Osteoblast (primary cell): ENCODE measurements at regions not wholly inside any gene's neighbourhood (a gene's known extent, or its start where the extent isn't known, plus 50 kb on each side); places are given as distances from the start of the nearest gene placed in this dataset.

Experiments
- DNase-seq: peaks from one replicate; pipeline ENCODE4 v3.0.0; 2011; ENCODE audit warnings: low spot score, mixed read lengths; ENCODE audit not compliant: insufficient read length; ENCODE audit errors: missing footprints
- H2AFZ ChIP-seq: 2 replicates; pipeline ENCODE4 v1.6.0; 2011; ENCODE audit warnings: mild to moderate bottlenecking, low read length
- H3K27ac ChIP-seq: 2 replicates; pipeline ENCODE4 v1.5.1; 2011; ENCODE audit warnings: mild to moderate bottlenecking, low read depth, low read length, moderate library complexity
- H3K27me3 ChIP-seq: 2 replicates; pipeline ENCODE4 v1.6.0; 2012; ENCODE audit warnings: mild to moderate bottlenecking, control low read depth, inconsistent platforms, low read length, moderate library complexity; ENCODE audit not compliant: insufficient read depth
- H3K36me3 ChIP-seq: 2 replicates; pipeline ENCODE4 v1.5.1; 2011; ENCODE audit warnings: mild to moderate bottlenecking, low read length, control low read depth, moderate library complexity; ENCODE audit not compliant: insufficient read depth
- H3K4me1 ChIP-seq: 2 replicates; pipeline ENCODE4 v1.5.1; 2011; ENCODE audit warnings: mild to moderate bottlenecking, low read length, control low read depth, moderate library complexity; ENCODE audit not compliant: insufficient read depth
- H3K4me2 ChIP-seq: 2 replicates; pipeline ENCODE4 v1.6.0; 2011; ENCODE audit warnings: mild to moderate bottlenecking, low read length; ENCODE audit not compliant: insufficient read depth
- H3K4me3 ChIP-seq: fragments of 200-600 bp; sonication (generic); 3 replicates; pipeline ENCODE4 v1.5.1; 2012; ENCODE audit warnings: mild to moderate bottlenecking, low read length, inconsistent platforms; ENCODE audit not compliant: insufficient read depth
- H3K79me2 ChIP-seq: 2 replicates; pipeline ENCODE4 v1.6.0; 2012; ENCODE audit warnings: mild to moderate bottlenecking, low read length, control low read depth, inconsistent platforms; ENCODE audit not compliant: insufficient read depth
- H3K9me3 ChIP-seq: 2 replicates; pipeline ENCODE4 v1.5.1; 2011; ENCODE audit warnings: low read depth, low read length, control low read depth
- H4K20me1 ChIP-seq: 2 replicates; pipeline ENCODE4 v1.6.0; 2012; ENCODE audit warnings: mild to moderate bottlenecking, low read length, control low read depth; ENCODE audit not compliant: insufficient read depth
- TF ChIP-seq, protein P1 (sequence below): IDR thresholded peaks from 2 replicates; pipeline ENCODE4 v1.5.1; 2011; ENCODE audit warnings: mild to moderate bottlenecking, low read depth, low read length, moderate library complexity; ENCODE audit errors: extremely low read depth

DNA sequence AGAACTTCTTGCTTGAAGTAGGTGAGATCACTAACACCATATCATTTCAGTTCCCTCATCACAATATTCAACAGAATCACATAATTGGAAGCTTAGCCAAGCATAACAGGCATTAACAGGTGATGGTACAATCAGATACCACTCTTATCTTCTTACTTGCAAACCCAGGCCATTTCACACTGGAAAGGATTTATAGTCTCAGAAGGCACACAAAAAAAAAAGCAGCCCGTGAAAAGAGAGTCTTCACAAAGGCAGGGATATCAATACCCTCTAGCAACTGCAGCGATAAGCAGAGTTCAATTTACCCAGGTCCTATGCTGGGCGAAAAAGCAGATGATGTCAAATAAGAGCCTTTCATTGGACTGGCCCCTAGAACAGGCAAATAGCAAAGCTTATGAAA, 1082.4 kb downstream of the XPNPEP1 start:
- Histone ChIP-seq H4K20me1 (no peaks in the 10 kb centered on the region), H3K36me3 (no peaks in the 10 kb centered on the region), H3K4me3 (no peak overlapping the region), H3K79me2 (no peaks in the 10 kb centered on the region), H3K27me3 (no peaks in the 10 kb centered on the region), H3K4me2 (no peak overlapping the region), H3K9me3 (no peaks in the 10 kb centered on the region), H3K4me1 (no peaks in the 10 kb centered on the region), H2AFZ (no peak overlapping the region), H3K27ac (no peak overlapping the region)
- no peak for DNase-seq
- TF ChIP-seq, protein P1, sequence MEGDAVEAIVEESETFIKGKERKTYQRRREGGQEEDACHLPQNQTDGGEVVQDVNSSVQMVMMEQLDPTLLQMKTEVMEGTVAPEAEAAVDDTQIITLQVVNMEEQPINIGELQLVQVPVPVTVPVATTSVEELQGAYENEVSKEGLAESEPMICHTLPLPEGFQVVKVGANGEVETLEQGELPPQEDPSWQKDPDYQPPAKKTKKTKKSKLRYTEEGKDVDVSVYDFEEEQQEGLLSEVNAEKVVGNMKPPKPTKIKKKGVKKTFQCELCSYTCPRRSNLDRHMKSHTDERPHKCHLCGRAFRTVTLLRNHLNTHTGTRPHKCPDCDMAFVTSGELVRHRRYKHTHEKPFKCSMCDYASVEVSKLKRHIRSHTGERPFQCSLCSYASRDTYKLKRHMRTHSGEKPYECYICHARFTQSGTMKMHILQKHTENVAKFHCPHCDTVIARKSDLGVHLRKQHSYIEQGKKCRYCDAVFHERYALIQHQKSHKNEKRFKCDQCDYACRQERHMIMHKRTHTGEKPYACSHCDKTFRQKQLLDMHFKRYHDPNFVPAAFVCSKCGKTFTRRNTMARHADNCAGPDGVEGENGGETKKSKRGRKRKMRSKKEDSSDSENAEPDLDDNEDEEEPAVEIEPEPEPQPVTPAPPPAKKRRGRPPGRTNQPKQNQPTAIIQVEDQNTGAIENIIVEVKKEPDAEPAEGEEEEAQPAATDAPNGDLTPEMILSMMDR, result no peak

GRCh38 chr10:108836362-108836761, 1086.9 kb downstream of the XPNPEP1 start:
- no peak overlapping the region for H3K4me2 ChIP-seq
- H3K27ac ChIP-seq, result no peak overlapping the region
- no peak for DNase-seq
- H4K20me1 ChIP-seq, result no peaks in the 10 kb centered on the region
- H3K4me3 ChIP-seq, result no peak overlapping the region
- H2AFZ ChIP-seq, result no peak overlapping the region
- H3K4me1 ChIP-seq, result no peaks in the 10 kb centered on the region
- no peaks in the 10 kb centered on the region for H3K9me3 ChIP-seq
- TF ChIP-seq, protein P1, result no peak
- H3K79me2 ChIP-seq, result no peaks in the 10 kb centered on the region
- no peaks in the 10 kb centered on the region for H3K36me3 ChIP-seq
- no peaks in the 10 kb centered on the region for H3K27me3 ChIP-seq

GRCh38 chr10:108822026-108822425, 1101.3 kb downstream of the XPNPEP1 start:
- TF ChIP-seq, protein P1, result no peak
- no peaks in the 10 kb centered on the region for H3K9me3 ChIP-seq
- no peaks in the 10 kb centered on the region for H3K36me3 ChIP-seq

DNA sequence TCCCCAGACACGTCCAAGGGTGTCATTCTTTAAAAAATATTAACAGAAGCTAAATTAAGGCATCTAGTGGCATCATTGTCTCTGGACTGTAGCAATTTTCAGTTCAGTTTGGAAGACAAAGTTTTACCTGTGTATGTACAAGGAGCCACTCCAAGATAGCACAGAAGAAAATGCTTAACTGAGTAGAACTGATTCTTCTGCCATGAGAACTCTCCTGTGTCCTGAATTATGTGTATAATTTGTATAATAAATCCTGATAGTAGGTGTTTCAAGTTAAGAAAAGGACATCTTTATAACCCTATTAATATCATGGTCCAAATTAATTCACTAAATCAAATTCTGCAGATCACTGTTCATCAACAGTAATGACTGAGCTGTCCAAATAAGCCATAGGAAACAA, 1104.0 kb downstream of the XPNPEP1 start:
- H3K79me2 ChIP-seq, result no peaks in the 10 kb centered on the region
- H3K36me3 ChIP-seq, result no peaks in the 10 kb centered on the region
- H3K4me3 ChIP-seq, result no peak overlapping the region
- no peak overlapping the region for H3K4me2 ChIP-seq
- no peak overlapping the region for H3K27ac ChIP-seq
- no peaks in the 10 kb centered on the region for H3K4me1 ChIP-seq
- H2AFZ ChIP-seq, result no peak overlapping the region
- TF ChIP-seq, protein P1, result no peak
- no peak for DNase-seq
- no peaks in the 10 kb centered on the region for H3K9me3 ChIP-seq
- no peaks in the 10 kb centered on the region for H3K27me3 ChIP-seq
- no peaks in the 10 kb centered on the region for H4K20me1 ChIP-seq

More at GRCh38 chr10:108822026-108822425, 1101.3 kb downstream of the XPNPEP1 start:
- no peak overlapping the region for H3K4me2 ChIP-seq
- no peaks in the 10 kb centered on the region for H4K20me1 ChIP-seq
- no peak overlapping the region for H2AFZ ChIP-seq
- H3K27ac ChIP-seq, result no peak overlapping the region
- no peaks in the 10 kb centered on the region for H3K79me2 ChIP-seq
- no peak for DNase-seq
- no peak overlapping the region for H3K4me3 ChIP-seq
- no peaks in the 10 kb centered on the region for H3K27me3 ChIP-seq
- no peaks in the 10 kb centered on the region for H3K4me1 ChIP-seq
